CD4-positive, alpha-beta memory T cell (primary cell): ENCODE measurements at regions not wholly inside any gene's neighbourhood (a gene's known extent, or its start where the extent isn't known, plus 50 kb on each side); places are given as distances from the start of the nearest gene placed in this dataset.

Experiments
- CTCF ChIA-PET: fragments of 350-600 bp; sonication (Branson Sonifier 250); formaldehyde crosslinking; loops from one replicate; lab custom pipeline; 2021; ENCODE audit warnings: inconsistent platforms; ENCODE audit not compliant: partially characterized antibody; lab: Charles Lee
- POLR2A ChIA-PET: fragments of 350-600 bp; sonication (Branson Sonifier 250); formaldehyde crosslinking; loops from one replicate; lab custom pipeline; 2021; ENCODE audit not compliant: partially characterized antibody; lab: Charles Lee
- DNase-seq, 5 donors: peaks; one replicate each; pipeline versions ENCODE4 v3.0.0 to v3.0.0-alpha.2; 2020 to 2022; ENCODE audit warnings: mixed read lengths in 1 of 5
- H3K27ac ChIP-seq: one replicate; pipeline ENCODE4 v1.7.0; 2013; ENCODE audit warnings: low read depth, low read length
- H3K27me3 ChIP-seq: 2 replicates; pipeline ENCODE4 v1.7.0; 2013; ENCODE audit warnings: mild to moderate bottlenecking, low read length, moderate library complexity; ENCODE audit not compliant: insufficient read depth
- H3K36me3 ChIP-seq: 2 replicates; pipeline ENCODE4 v1.7.0; 2013; ENCODE audit warnings: mild to moderate bottlenecking, low read length, moderate library complexity; ENCODE audit not compliant: insufficient read depth
- H3K4me1 ChIP-seq: 2 replicates; pipeline ENCODE4 v1.7.0; 2013; ENCODE audit warnings: mild to moderate bottlenecking, low read length, moderate library complexity; ENCODE audit not compliant: insufficient read depth
- H3K4me3 ChIP-seq, 2 donors: one replicate each; pipeline ENCODE4 v1.7.0; 2013; ENCODE audit warnings: low read length in 2 of 2, mild to moderate bottlenecking in 1 of 2
- H3K9me3 ChIP-seq, 2 donors: one replicate each; pipeline ENCODE4 v1.7.0; 2013; ENCODE audit warnings: low read length in 2 of 2, control low read depth in 1 of 2; ENCODE audit not compliant: control insufficient read depth in 1 of 2
- H3K27ac Mint-ChIP-seq, 7 donors: one replicate each; pipeline ENCODE4 v1.8.0; 2020 to 2021; ENCODE audit warnings: mixed read lengths in 7 of 7, mild to moderate bottlenecking in 6 of 7, inconsistent platforms in 3 of 7, moderate library complexity in 3 of 7
- H3K27me3 Mint-ChIP-seq, 2 donors: one replicate each; pipeline ENCODE4 v1.8.0; 2020 to 2021; ENCODE audit warnings: mixed read lengths in 2 of 2
- H3K36me3 Mint-ChIP-seq, 2 donors: one replicate each; pipeline ENCODE4 v1.8.0; 2020 to 2021; ENCODE audit warnings: mixed read lengths in 2 of 2, inconsistent platforms in 1 of 2, mild to moderate bottlenecking in 1 of 2
- H3K4me1 Mint-ChIP-seq, 4 donors: one replicate each; pipeline ENCODE4 v1.8.0; 2020 to 2021; ENCODE audit warnings: mixed read lengths in 4 of 4, mild to moderate bottlenecking in 1 of 4
- H3K4me3 Mint-ChIP-seq, 8 donors: one replicate each; pipeline ENCODE4 v1.8.0; 2020 to 2021; ENCODE audit warnings: mixed read lengths in 8 of 8, mild to moderate bottlenecking in 7 of 8, moderate library complexity in 6 of 8, inconsistent platforms in 3 of 8
- H3K9me3 Mint-ChIP-seq, 8 donors: one replicate each; pipeline ENCODE4 v1.8.0; 2020 to 2021; ENCODE audit warnings: mixed read lengths in 8 of 8, mild to moderate bottlenecking in 5 of 8, inconsistent platforms in 3 of 8, moderate library complexity in 1 of 8
- intact Hi-C: fragments of 100-400 bp; cut with micrococcal nuclease; formaldehyde crosslinking; loops from one replicate; pipeline ENCODE4 v1.15.1; 2023

DNA sequence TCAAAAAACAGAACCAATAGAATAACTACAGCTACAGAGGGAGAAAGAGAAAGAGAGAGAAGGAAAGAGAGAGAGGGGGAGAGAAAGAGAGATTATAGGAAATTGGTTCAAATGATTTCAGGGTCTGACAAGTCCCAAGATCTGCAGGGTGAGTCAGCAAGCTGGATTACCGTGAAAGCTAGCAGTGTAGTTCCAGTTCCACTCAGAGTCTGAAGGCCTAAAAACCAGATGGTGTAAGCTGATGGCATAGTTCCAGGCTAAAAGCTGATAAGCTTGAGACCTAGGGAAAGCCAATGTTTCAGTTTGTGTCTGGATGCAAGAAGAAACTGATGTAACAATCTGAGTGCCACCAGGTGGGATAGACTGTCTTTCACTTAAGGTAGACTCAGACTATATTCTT lies 397.7 kb downstream of the TRIB2 start:
- H3K4me3 ChIP-seq, result no peak overlapping the region
- H3K36me3 ChIP-seq, result no peaks in the 10 kb centered on the region
- no peak overlapping the region for H3K27ac Mint-ChIP-seq
- no peaks in the 10 kb centered on the region for H3K4me1 Mint-ChIP-seq
- no peaks in the 10 kb centered on the region for H3K4me1 ChIP-seq
- no peak for DNase-seq
- CTCF ChIA-PET, result no interaction called here
- intact Hi-C loops, result no loop called here
- H3K9me3 Mint-ChIP-seq, result peaks cover 0 to 2% (median 0%) of the 10 kb centered on the region in 8 donors
- no peaks in the 10 kb centered on the region for H3K9me3 ChIP-seq
- H3K27ac ChIP-seq, result no peak overlapping the region
- H3K36me3 Mint-ChIP-seq, result no peaks in the 10 kb centered on the region
- H3K27me3 Mint-ChIP-seq, result peaks cover 13% of the 10 kb centered on the region in 2 donors
- no peak overlapping the region for H3K4me3 Mint-ChIP-seq
- H3K27me3 ChIP-seq, result no peaks in the 10 kb centered on the region
- POLR2A ChIA-PET, result no interaction called here

DNA sequence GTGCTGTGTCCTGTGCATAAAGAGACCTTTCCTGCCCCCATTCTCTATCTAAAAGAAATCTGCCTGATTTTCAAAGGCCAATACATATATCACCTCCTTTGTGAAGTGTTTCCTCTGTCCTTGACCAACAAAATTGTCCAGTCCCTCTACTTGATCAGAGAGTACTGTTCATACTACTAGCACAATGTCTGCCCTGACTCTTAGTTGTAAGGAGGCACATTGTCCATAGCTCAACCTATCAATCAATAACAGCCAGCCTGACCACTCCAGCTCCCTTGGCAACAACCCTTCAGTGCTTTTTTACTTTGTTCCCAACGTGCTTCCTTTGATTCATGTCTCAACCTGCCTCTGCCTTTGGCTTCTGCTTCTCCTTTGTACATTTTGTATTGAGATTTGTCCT lies 398.9 kb downstream of the TRIB2 start:
- Histone ChIP-seq H3K27ac (no peak overlapping the region), H3K4me1 (no peaks in the 10 kb centered on the region), H3K36me3 (no peaks in the 10 kb centered on the region), H3K9me3 (no peaks in the 10 kb centered on the region), H3K4me3 (no peak overlapping the region), H3K27me3 (no peaks in the 10 kb centered on the region)
- Mint-ChIP-seq H3K4me3 (no peak overlapping the region), H3K9me3 (peaks cover 0 to 2% (median 0%) of the 10 kb centered on the region in 8 donors), H3K27me3 (peaks cover 8 to 10% of the 10 kb centered on the region in 2 donors), H3K27ac (no peak overlapping the region), H3K36me3 (no peaks in the 10 kb centered on the region), H3K4me1 (no peaks in the 10 kb centered on the region)
- DNase-seq, result no peak
- ChIA-PET POLR2A (no interaction called here), CTCF (no interaction called here)
- intact Hi-C loops, result no loop called here

DNA sequence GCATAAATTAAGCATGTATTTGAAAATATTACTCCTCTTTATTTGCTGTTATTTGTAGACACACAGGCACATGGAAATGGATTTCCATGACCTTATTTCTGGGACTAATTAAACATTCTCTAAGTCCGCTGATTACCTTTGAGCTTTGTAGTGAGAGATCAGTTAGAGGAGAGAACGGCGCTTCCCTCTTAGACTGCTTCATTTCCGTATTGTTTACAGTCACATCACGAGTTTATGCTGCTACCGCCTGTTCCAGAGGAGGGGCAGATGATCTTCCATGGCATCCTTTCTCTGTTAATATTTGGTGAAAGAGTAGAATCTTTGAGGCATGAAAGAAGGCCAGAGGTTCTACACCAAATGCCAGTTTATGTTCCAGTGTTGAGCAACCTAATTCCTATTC lies 404.4 kb downstream of the TRIB2 start:
- no peak overlapping the region for H3K27ac Mint-ChIP-seq
- no peaks in the 10 kb centered on the region for H3K4me1 Mint-ChIP-seq
- Histone ChIP-seq H3K27ac (no peak overlapping the region), H3K9me3 (no peaks in the 10 kb centered on the region), H3K4me1 (no peaks in the 10 kb centered on the region), H3K27me3 (no peaks in the 10 kb centered on the region), H3K36me3 (no peaks in the 10 kb centered on the region), H3K4me3 (no peak overlapping the region)
- no peaks in the 10 kb centered on the region for H3K9me3 Mint-ChIP-seq
- POLR2A ChIA-PET, result no interaction called here
- peaks cover 5 to 13% of the 10 kb centered on the region in 2 donors for H3K27me3 Mint-ChIP-seq
- DNase-seq, result no peak
- H3K4me3 Mint-ChIP-seq, result no peak overlapping the region
- CTCF ChIA-PET, result no interaction called here
- no peaks in the 10 kb centered on the region for H3K36me3 Mint-ChIP-seq
- intact Hi-C loops, result no loop called here

DNA sequence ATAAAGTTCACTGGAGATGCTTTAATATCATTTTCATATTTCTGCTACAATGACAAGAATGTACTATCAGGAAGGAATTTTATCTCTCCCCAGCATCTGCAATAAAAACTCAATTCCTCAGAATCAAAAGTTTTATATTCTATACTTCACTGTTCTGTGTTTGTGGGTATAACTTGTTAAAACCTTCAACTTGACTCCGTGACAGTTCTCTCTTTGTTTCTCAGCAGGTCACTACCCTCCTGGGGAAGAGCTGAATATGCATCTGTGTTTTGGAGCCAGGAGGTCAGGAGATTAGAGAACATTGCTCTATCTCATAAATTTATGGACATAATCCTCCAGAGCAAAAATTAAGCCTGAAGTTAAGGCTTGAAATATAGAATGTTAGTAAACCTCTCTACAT lies 411.4 kb downstream of the TRIB2 start:
- Histone ChIP-seq H3K27ac (no peak overlapping the region), H3K9me3 (no peaks in the 10 kb centered on the region), H3K27me3 (no peaks in the 10 kb centered on the region), H3K36me3 (no peaks in the 10 kb centered on the region), H3K4me3 (no peak overlapping the region), H3K4me1 (no peaks in the 10 kb centered on the region)
- ChIA-PET POLR2A (no interaction called here), CTCF (no interaction called here)
- H3K36me3 Mint-ChIP-seq, result no peaks in the 10 kb centered on the region
- H3K4me1 Mint-ChIP-seq, result no peaks in the 10 kb centered on the region
- no peak overlapping the region for H3K4me3 Mint-ChIP-seq
- DNase-seq, result no peak
- no peak overlapping the region for H3K27ac Mint-ChIP-seq
- peaks cover 13 to 20% of the 10 kb centered on the region in 2 donors for H3K27me3 Mint-ChIP-seq
- no peaks in the 10 kb centered on the region for H3K9me3 Mint-ChIP-seq
- intact Hi-C loops, result no loop called here

DNA sequence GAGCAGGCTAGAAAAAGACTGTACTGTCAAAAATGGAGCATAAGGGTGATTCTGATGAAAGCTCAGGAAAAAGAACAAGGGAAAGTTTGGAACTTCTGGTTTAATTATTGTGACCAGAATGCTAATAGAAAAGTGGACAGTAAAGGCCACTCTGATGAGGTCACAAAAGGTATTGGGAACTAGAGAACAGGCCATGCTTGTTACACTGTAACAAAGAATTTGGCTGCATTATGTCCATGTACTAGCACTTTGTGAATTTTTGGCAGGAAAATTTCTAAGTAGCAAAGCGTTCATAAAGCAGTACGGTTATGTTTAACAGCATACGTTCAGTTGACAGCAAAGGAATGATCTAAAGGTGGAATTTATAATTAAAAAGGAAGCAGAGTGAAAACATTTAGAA lies 418.6 kb downstream of the TRIB2 start:
- Mint-ChIP-seq H3K4me1 (no peaks in the 10 kb centered on the region), H3K27me3 (peaks cover 3% of the 10 kb centered on the region in 2 donors), H3K36me3 (no peaks in the 10 kb centered on the region), H3K4me3 (no peak overlapping the region), H3K27ac (no peak overlapping the region), H3K9me3 (peaks cover 0 to 2% (median 0%) of the 10 kb centered on the region in 8 donors)
- intact Hi-C loops, result no loop called here
- Histone ChIP-seq H3K36me3 (no peaks in the 10 kb centered on the region), H3K27ac (no peak overlapping the region), H3K27me3 (no peaks in the 10 kb centered on the region), H3K4me3 (no peak overlapping the region), H3K4me1 (no peaks in the 10 kb centered on the region), H3K9me3 (no peaks in the 10 kb centered on the region)
- ChIA-PET POLR2A (no interaction called here), CTCF (no interaction called here)
- DNase-seq, result no peak

DNA sequence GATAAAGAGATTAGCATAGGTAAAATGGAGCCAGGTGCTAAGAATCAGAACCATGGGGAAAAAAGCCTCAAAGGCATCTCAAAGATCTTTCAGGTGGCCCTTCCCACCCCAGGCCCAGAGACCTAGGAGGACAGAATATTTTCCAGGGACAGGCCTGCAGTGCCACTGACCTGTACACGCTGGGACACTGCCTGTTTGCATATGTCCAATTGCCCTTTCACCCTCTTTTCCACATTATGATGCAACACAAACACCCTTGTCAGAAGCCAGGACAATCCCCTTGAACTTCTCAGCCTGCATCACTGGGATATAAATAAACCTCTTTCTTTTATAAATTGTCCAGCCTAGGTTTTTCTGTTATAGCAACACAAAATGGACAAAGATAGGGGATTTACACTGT lies 419.1 kb downstream of the TRIB2 start:
- H3K27ac Mint-ChIP-seq, result no peak overlapping the region
- ChIA-PET CTCF (no interaction called here), POLR2A (no interaction called here)
- peaks cover 0 to 2% (median 0%) of the 10 kb centered on the region in 8 donors for H3K9me3 Mint-ChIP-seq
- no peaks in the 10 kb centered on the region for H3K4me1 Mint-ChIP-seq
- Histone ChIP-seq H3K9me3 (no peaks in the 10 kb centered on the region), H3K4me1 (no peaks in the 10 kb centered on the region), H3K4me3 (no peak overlapping the region), H3K36me3 (no peaks in the 10 kb centered on the region), H3K27me3 (no peaks in the 10 kb centered on the region), H3K27ac (no peak overlapping the region)
- no peak for DNase-seq
- H3K27me3 Mint-ChIP-seq, result peaks cover 3% of the 10 kb centered on the region in 2 donors
- no peak overlapping the region for H3K4me3 Mint-ChIP-seq
- no peaks in the 10 kb centered on the region for H3K36me3 Mint-ChIP-seq
- intact Hi-C loops, result no loop called here

DNA sequence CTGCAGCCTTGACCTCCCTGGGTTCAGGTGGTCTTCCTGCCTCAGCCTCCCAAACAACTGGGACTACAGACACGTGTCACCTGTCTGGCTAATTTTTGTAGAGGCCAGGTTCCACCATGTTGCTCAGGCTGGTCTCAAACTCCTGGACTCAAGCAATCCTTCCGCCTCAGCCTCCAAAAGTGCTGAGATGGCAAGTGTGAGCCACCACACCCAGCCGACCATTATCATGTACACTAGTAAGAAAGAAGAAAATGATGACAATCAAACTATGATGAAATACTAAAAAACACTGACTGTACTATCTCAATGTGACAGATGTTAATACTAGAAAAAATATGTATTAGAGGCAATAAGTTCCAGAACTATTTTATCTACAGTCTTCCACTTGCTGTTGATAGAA lies 420.9 kb downstream of the TRIB2 start:
- Mint-ChIP-seq H3K9me3 (peaks cover 0 to 4% (median 3%) of the 10 kb centered on the region in 8 donors), H3K27ac (no peak overlapping the region), H3K27me3 (peaks cover 4 to 5% of the 10 kb centered on the region in 2 donors), H3K4me3 (no peak overlapping the region), H3K4me1 (no peaks in the 10 kb centered on the region), H3K36me3 (no peaks in the 10 kb centered on the region)
- Histone ChIP-seq H3K4me1 (no peaks in the 10 kb centered on the region), H3K9me3 (no peaks in the 10 kb centered on the region), H3K27ac (no peak overlapping the region), H3K27me3 (no peaks in the 10 kb centered on the region), H3K36me3 (no peaks in the 10 kb centered on the region), H3K4me3 (no peak overlapping the region)
- DNase-seq, result no peak
- intact Hi-C loops, result no loop called here
- ChIA-PET CTCF (no interaction called here), POLR2A (no interaction called here)

DNA sequence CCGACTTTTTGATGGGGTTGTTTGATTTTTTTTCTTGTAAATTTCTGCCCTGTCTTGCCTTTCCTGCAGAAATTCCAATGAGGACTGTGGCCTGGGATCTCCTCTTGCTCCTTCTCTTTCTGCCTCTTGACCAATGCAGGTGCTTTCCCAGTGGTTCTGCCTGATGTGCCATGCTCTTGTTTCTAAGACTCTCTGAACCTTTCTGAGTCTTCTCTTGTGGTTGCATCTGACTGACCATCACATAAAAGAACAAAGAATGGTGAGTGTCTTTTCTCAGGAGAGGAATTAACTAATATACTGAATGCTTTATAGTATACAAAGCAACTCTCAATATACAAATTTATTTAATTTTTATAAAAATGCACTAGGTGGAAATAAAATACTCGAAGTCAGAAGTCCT lies 424.6 kb downstream of the TRIB2 start:
- ChIA-PET POLR2A (no interaction called here), CTCF (no interaction called here)
- intact Hi-C loops, result no loop called here
- Histone ChIP-seq H3K4me1 (no peaks in the 10 kb centered on the region), H3K27ac (no peak overlapping the region), H3K27me3 (no peaks in the 10 kb centered on the region), H3K9me3 (no peaks in the 10 kb centered on the region), H3K4me3 (no peak overlapping the region), H3K36me3 (no peaks in the 10 kb centered on the region)
- DNase-seq, result no peak
- H3K4me1 Mint-ChIP-seq, result no peaks in the 10 kb centered on the region
- H3K9me3 Mint-ChIP-seq, result peaks cover 2 to 4% (median 3%) of the 10 kb centered on the region in 8 donors
- H3K27me3 Mint-ChIP-seq, result peaks cover 7 to 11% of the 10 kb centered on the region in 2 donors
- no peak overlapping the region for H3K4me3 Mint-ChIP-seq
- no peaks in the 10 kb centered on the region for H3K36me3 Mint-ChIP-seq
- H3K27ac Mint-ChIP-seq, result no peak overlapping the region
